ENCODE measurements at regions not wholly inside any gene's neighbourhood (a gene's known extent, or its start where the extent isn't known, plus 50 kb on each side); places are given as distances from the start of the nearest gene placed in this dataset.

- TF ChIP-seq PPARA (CRISPR knock-in tag; IDR thresholded peaks at IDR 0.05; ENCODE audit: borderline replicate concordance) (no peak), ARNTL (CRISPR knock-in tag; IDR thresholded peaks at IDR 0.05; ENCODE audit: borderline replicate concordance, low read depth) (no peak), ZNF8 (CRISPR knock-in tag; IDR thresholded peaks at IDR 0.05) (no peak), RARB (CRISPR knock-in tag; IDR thresholded peaks at IDR 0.05) (no peak), OSR1 (CRISPR knock-in tag; IDR thresholded peaks at IDR 0.05) (no peak), ZNF70 (CRISPR knock-in tag; IDR thresholded peaks at IDR 0.05) (no peak)
- TF ChIP-seq, protein P1, sequence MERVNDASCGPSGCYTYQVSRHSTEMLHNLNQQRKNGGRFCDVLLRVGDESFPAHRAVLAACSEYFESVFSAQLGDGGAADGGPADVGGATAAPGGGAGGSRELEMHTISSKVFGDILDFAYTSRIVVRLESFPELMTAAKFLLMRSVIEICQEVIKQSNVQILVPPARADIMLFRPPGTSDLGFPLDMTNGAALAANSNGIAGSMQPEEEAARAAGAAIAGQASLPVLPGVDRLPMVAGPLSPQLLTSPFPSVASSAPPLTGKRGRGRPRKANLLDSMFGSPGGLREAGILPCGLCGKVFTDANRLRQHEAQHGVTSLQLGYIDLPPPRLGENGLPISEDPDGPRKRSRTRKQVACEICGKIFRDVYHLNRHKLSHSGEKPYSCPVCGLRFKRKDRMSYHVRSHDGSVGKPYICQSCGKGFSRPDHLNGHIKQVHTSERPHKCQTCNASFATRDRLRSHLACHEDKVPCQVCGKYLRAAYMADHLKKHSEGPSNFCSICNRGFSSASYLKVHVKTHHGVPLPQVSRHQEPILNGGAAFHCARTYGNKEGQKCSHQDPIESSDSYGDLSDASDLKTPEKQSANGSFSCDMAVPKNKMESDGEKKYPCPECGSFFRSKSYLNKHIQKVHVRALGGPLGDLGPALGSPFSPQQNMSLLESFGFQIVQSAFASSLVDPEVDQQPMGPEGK (CRISPR knock-in tag; IDR thresholded peaks at IDR 0.05; ENCODE audit: borderline replicate concordance) = no peak
- TF ChIP-seq, protein P2, sequence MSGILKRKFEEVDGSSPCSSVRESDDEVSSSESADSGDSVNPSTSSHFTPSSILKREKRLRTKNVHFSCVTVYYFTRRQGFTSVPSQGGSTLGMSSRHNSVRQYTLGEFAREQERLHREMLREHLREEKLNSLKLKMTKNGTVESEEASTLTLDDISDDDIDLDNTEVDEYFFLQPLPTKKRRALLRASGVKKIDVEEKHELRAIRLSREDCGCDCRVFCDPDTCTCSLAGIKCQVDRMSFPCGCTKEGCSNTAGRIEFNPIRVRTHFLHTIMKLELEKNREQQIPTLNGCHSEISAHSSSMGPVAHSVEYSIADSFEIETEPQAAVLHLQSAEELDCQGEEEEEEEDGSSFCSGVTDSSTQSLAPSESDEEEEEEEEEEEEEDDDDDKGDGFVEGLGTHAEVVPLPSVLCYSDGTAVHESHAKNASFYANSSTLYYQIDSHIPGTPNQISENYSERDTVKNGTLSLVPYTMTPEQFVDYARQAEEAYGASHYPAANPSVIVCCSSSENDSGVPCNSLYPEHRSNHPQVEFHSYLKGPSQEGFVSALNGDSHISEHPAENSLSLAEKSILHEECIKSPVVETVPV (CRISPR knock-in tag; IDR thresholded peaks at IDR 0.05) = no peak
These were observed 137.8 kb upstream of the CBLB start for GRCh38 chr3:106006571-106006970.

Data from SK-N-SH treated with all-trans-retinoic acid at 6 μM for 48 hours (cell line).